D721Med (cell line): ENCODE measurements at regions not wholly inside any gene's neighbourhood (a gene's known extent, or its start where the extent isn't known, plus 50 kb on each side); places are given as distances from the start of the nearest gene placed in this dataset.

Source experiments
- DNase-seq: peaks from one replicate; pipeline ENCODE4 v3.0.0; 2011; ENCODE audit warnings: low spot score; ENCODE audit not compliant: insufficient read length
- FAIRE-seq: peaks from 2 replicates; lab custom pipeline; 2011; peaks lifted over from hg19 to GRCh38; lab: Jason Lieb, UNC
- TF ChIP-seq, protein P1 (sequence below): IDR thresholded peaks from 2 replicates; pipeline ENCODE4 v1.5.1; 2012; ENCODE audit warnings: mild to moderate bottlenecking, control low read depth; ENCODE audit not compliant: insufficient read depth; ENCODE audit errors: missing control alignments

DNA sequence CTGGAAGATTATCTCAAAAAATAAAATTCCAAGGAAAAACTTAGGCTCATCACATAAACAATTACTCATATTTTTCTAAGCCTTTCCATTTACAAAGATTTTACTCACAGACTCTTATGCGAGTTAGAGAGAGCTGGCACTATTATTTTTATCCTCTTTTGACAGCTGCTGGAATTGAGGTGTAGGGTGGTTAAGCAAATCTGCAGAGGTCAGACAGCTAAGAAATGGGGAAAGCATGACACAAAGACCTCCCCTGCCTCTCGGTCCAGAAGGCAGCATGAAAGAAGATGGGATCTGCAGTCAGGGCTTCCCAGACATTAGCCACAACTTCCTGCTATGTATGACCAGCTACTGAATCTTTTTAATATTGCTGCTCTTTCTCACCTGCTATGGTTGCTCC is 89.9 kb upstream of the CPEB2 start:
- DNase-seq (no peak), FAIRE-seq (no peak)
- TF ChIP-seq, protein P1, sequence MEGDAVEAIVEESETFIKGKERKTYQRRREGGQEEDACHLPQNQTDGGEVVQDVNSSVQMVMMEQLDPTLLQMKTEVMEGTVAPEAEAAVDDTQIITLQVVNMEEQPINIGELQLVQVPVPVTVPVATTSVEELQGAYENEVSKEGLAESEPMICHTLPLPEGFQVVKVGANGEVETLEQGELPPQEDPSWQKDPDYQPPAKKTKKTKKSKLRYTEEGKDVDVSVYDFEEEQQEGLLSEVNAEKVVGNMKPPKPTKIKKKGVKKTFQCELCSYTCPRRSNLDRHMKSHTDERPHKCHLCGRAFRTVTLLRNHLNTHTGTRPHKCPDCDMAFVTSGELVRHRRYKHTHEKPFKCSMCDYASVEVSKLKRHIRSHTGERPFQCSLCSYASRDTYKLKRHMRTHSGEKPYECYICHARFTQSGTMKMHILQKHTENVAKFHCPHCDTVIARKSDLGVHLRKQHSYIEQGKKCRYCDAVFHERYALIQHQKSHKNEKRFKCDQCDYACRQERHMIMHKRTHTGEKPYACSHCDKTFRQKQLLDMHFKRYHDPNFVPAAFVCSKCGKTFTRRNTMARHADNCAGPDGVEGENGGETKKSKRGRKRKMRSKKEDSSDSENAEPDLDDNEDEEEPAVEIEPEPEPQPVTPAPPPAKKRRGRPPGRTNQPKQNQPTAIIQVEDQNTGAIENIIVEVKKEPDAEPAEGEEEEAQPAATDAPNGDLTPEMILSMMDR: no peak

DNA sequence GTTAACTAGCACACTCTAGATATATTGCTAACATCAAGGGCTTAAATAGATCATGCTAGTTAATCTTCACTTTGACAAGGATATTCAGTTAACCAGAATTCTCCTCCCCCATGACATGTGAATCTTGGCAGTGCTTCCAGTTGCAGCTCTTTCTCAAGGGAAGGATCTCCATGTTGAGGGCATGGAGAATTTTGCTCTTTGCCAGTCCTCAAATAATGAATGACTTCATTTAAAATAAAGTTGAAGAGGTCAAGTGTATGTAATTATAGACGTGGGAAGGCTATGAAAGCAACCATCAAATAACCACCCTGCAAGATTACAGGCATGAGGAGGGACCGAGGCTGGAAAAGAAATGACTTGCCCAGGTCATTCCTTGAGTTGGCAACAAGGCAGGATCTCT is 87.3 kb upstream of the CPEB2 start:
- DNase-seq (no peak), FAIRE-seq (no peak)
- TF ChIP-seq, protein P1: no peak

- DNase-seq (no peak), FAIRE-seq (no peak)
- TF ChIP-seq, protein P1: no peak
Measured at GRCh38 chr4:14916554-14917297, 85.6 kb upstream of the CPEB2 start.

- no peak for DNase-seq
- FAIRE-seq: no peak
- TF ChIP-seq, protein P1: no peak
Measured at GRCh38 chr4:14917298-14917633, 85.0 kb upstream of the CPEB2 start.

GRCh38 chr4:14918336-14918735 is 83.9 kb upstream of the CPEB2 start:
- no peak for DNase-seq
- FAIRE-seq: no peak
- TF ChIP-seq, protein P1: no peak

DNA sequence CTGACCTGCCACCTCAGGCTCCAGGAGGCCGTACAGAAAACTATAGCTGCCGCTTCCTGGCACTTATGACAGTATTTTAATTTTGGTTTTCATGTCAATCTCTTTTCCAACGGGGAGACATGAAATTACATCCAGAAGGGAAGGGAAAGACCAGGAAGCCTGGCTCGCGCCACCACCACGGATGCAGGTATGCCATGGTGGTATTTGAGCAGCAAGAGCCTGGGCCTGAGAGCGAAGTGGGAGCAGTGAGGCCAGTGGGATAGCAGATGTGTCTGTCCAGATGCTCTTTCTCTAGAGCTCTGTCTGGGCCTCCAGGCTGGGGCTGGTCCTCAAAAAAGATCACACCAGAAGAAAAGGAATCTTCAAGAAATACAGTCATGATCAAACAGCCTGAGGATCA is 82.5 kb upstream of the CPEB2 start:
- FAIRE-seq (no peak), DNase-seq (no peak)
- TF ChIP-seq, protein P1: no peak

DNA sequence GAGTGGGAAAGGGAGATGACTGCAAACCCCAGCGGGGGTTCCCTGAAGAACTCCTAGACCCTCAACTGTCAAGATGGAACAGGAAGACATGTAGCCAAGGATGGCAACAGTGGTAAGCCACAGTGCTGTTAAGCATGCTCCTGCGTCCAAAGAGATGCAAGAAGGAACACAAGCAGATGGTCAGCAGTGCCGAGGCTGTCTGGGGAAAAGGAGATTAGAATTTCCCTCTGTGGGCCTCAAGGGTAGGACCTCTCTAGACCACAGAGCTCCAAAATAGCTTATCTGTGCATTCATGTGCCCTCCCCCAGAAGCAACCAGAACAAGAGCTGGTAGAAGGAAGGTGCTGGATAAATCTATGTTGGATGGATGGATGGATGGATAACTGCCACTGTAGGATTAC is 82.0 kb upstream of the CPEB2 start:
- FAIRE-seq: no peak
- TF ChIP-seq, protein P1: no peak
- DNase-seq: no peak
